HepG2 (cell line): ENCODE measurements at regions not wholly inside any gene's neighbourhood (a gene's known extent, or its start where the extent isn't known, plus 50 kb on each side); places are given as distances from the start of the nearest gene placed in this dataset.

ENCODE experiments used
- CENPX ChIP-seq: sonication (generic); formaldehyde crosslinking; IDR thresholded peaks from 2 replicates; pipeline ENCODE4 v1.9.0; 2021; ENCODE audit warnings: mild to moderate bottlenecking, missing genetic modification reagents, moderate library complexity
- HHEX ChIP-seq: IDR thresholded peaks from 2 replicates; pipeline ENCODE4 v1.6.1; 2016; ENCODE audit warnings: control low read depth
- ISL2 ChIP-seq: sonication (generic); formaldehyde crosslinking; IDR thresholded peaks from 2 replicates; pipeline ENCODE4 v1.5.0; 2020; ENCODE audit warnings: missing genetic modification reagents
- MIXL1 ChIP-seq: IDR thresholded peaks from 2 replicates; pipeline ENCODE4 v1.6.1; 2016
- PAF1 ChIP-seq: IDR thresholded peaks from 2 replicates; pipeline ENCODE4 v1.6.1; 2016; ENCODE audit warnings: missing genetic modification reagents, missing compliant biosample characterization
- SALL1 ChIP-seq: sonication (generic); formaldehyde crosslinking; IDR thresholded peaks from 2 replicates; pipeline ENCODE4 v1.8.0; 2022; ENCODE audit warnings: mild to moderate bottlenecking, missing genetic modification reagents
- SOX6 ChIP-seq, 2 experiments: fragments of 450-650 bp in 1 of 2; sonication (generic) in 1 of 2; formaldehyde crosslinking in 1 of 2; IDR thresholded peaks; 2 replicates each; pipeline versions ENCODE4 v1.4.0 to v1.6.1; 2017 to 2020; ENCODE audit warnings: antibody characterized with exemption in 1 of 2, mild to moderate bottlenecking in 1 of 2, missing genetic modification reagents in 1 of 2
- SRY ChIP-seq: sonication (generic); formaldehyde crosslinking; IDR thresholded peaks from 2 replicates; pipeline ENCODE4 v1.8.0; 2022; ENCODE audit warnings: mild to moderate bottlenecking, missing genetic modification reagents
- THYN1 ChIP-seq: sonication (generic); formaldehyde crosslinking; IDR thresholded peaks from 2 replicates; pipeline ENCODE4 v1.8.1; 2023; ENCODE audit warnings: low read depth, mild to moderate bottlenecking, moderate library complexity, missing genetic modification reagents, borderline replicate concordance
- TRIM24 ChIP-seq: sonication (generic); formaldehyde crosslinking; IDR thresholded peaks from 2 replicates; pipeline ENCODE4 v1.8.0; 2022; ENCODE audit warnings: mild to moderate bottlenecking, missing genetic modification reagents
- ZBTB42 ChIP-seq: sonication (generic); formaldehyde crosslinking; IDR thresholded peaks from 2 replicates; pipeline ENCODE4 v1.5.0; 2020; ENCODE audit warnings: mild to moderate bottlenecking, missing genetic modification reagents
- ZNF292 ChIP-seq: sonication (generic); formaldehyde crosslinking; IDR thresholded peaks from 2 replicates; pipeline ENCODE4 v1.8.1; 2022; ENCODE audit warnings: mild to moderate bottlenecking, low read depth, missing genetic modification reagents, borderline replicate concordance
- ZNF713 ChIP-seq: sonication (generic); formaldehyde crosslinking; IDR thresholded peaks from 2 replicates; pipeline ENCODE4 v1.4.0; 2020; ENCODE audit warnings: mild to moderate bottlenecking, missing genetic modification reagents
- TF ChIP-seq, protein P1 (sequence below): IDR thresholded peaks from 2 replicates; pipeline ENCODE4 v1.6.1; 2012; ENCODE audit warnings: low read length, improper control_type of control experiment
- TF ChIP-seq, protein P2 (sequence below): sonication (generic); formaldehyde crosslinking; IDR thresholded peaks from 2 replicates; pipeline ENCODE4 v1.4.0; 2020; ENCODE audit warnings: missing genetic modification reagents
- TF ChIP-seq, protein P3 (sequence below): IDR thresholded peaks from 2 replicates; pipeline ENCODE4 v1.6.1; 2016
- TF ChIP-seq, protein P4 (sequence below): sonication (generic); formaldehyde crosslinking; IDR thresholded peaks from 2 replicates; pipeline ENCODE4 v1.5.0; 2020; ENCODE audit warnings: missing genetic modification reagents, mild to moderate bottlenecking, borderline replicate concordance
- TF ChIP-seq, protein P5 (sequence below): sonication (generic); formaldehyde crosslinking; IDR thresholded peaks from 2 replicates; pipeline ENCODE4 v1.5.0; 2020; ENCODE audit warnings: missing genetic modification reagents
- TF ChIP-seq, protein P6 (sequence below): sonication (generic); formaldehyde crosslinking; IDR thresholded peaks from 2 replicates; pipeline ENCODE4 v1.8.1; 2022; ENCODE audit warnings: low read depth, mild to moderate bottlenecking, missing genetic modification reagents

DNA sequence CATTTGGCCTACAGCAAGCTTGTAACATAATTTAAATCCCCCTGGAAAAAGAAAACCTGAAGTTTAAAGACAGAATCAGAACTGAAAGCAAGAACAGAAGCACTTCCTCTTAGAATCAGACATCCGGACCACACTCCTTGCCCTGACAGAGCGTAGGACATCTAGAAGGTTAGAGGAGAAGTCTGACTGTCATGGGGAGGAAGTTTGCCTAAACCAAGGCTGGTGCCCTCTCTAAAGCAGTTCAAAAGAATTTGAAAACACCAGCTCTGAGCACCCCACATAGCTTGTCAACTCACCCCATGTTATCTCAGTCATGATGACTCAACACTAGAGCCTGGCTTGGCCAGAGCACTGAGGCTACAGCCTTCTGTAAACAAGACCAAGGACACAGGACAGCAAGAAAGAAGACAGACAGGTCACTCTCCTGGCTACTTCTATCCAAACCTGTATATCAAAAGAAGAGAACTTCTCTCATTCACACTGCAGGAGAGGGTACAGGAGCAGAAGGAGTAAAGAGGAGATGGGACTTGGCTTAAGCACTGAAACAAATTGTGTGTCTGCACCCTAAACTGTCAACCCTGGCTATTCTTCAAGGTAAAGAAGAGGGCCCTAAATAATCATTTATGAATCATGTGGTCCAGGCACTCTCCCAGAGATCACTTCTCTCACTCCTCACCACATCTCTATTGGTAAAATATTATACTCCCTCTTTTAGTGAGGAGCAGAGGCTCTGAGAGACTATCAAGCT is 198.6 kb downstream of the MEMO1 start (continued):
- TF ChIP-seq, protein P1, sequence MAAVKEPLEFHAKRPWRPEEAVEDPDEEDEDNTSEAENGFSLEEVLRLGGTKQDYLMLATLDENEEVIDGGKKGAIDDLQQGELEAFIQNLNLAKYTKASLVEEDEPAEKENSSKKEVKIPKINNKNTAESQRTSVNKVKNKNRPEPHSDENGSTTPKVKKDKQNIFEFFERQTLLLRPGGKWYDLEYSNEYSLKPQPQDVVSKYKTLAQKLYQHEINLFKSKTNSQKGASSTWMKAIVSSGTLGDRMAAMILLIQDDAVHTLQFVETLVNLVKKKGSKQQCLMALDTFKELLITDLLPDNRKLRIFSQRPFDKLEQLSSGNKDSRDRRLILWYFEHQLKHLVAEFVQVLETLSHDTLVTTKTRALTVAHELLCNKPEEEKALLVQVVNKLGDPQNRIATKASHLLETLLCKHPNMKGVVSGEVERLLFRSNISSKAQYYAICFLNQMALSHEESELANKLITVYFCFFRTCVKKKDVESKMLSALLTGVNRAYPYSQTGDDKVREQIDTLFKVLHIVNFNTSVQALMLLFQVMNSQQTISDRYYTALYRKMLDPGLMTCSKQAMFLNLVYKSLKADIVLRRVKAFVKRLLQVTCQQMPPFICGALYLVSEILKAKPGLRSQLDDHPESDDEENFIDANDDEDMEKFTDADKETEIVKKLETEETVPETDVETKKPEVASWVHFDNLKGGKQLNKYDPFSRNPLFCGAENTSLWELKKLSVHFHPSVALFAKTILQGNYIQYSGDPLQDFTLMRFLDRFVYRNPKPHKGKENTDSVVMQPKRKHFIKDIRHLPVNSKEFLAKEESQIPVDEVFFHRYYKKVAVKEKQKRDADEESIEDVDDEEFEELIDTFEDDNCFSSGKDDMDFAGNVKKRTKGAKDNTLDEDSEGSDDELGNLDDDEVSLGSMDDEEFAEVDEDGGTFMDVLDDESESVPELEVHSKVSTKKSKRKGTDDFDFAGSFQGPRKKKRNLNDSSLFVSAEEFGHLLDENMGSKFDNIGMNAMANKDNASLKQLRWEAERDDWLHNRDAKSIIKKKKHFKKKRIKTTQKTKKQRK: no peak
- TF ChIP-seq ZNF292 (CRISPR knock-in tag) (peak; percentile 84; the same call in 1 of the 2 replicates), CENPX (no peak), ZBTB42 (no peak), THYN1 (CRISPR knock-in tag) (no peak), SALL1 (CRISPR knock-in tag) (peak; percentile 80), PAF1 (CRISPR knock-in tag) (no peak), ISL2 (CRISPR knock-in tag) (no peak), ZNF713 (CRISPR knock-in tag) (no peak), HHEX (CRISPR knock-in tag) (no peak), SRY (CRISPR knock-in tag) (no peak), TRIM24 (CRISPR knock-in tag) (no peak), SOX6 (IDR thresholded peaks at IDR 0.05) (no peak), SOX6 (CRISPR knock-in tag; IDR thresholded peaks at IDR 0.05) (peak; percentile 71), MIXL1 (no peak)
- TF ChIP-seq, protein P2, sequence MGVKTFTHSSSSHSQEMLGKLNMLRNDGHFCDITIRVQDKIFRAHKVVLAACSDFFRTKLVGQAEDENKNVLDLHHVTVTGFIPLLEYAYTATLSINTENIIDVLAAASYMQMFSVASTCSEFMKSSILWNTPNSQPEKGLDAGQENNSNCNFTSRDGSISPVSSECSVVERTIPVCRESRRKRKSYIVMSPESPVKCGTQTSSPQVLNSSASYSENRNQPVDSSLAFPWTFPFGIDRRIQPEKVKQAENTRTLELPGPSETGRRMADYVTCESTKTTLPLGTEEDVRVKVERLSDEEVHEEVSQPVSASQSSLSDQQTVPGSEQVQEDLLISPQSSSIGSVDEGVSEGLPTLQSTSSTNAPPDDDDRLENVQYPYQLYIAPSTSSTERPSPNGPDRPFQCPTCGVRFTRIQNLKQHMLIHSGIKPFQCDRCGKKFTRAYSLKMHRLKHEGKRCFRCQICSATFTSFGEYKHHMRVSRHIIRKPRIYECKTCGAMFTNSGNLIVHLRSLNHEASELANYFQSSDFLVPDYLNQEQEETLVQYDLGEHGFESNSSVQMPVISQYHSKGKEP (CRISPR knock-in tag): no peak
- TF ChIP-seq, protein P3, sequence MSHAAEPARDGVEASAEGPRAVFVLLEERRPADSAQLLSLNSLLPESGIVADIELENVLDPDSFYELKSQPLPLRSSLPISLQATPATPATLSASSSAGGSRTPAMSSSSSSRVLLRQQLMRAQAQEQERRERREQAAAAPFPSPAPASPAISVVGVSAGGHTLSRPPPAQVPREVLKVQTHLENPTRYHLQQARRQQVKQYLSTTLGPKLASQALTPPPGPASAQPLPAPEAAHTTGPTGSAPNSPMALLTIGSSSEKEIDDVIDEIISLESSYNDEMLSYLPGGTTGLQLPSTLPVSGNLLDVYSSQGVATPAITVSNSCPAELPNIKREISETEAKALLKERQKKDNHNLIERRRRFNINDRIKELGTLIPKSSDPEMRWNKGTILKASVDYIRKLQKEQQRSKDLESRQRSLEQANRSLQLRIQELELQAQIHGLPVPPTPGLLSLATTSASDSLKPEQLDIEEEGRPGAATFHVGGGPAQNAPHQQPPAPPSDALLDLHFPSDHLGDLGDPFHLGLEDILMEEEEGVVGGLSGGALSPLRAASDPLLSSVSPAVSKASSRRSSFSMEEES (CRISPR knock-in tag): no peak
- TF ChIP-seq, protein P4, sequence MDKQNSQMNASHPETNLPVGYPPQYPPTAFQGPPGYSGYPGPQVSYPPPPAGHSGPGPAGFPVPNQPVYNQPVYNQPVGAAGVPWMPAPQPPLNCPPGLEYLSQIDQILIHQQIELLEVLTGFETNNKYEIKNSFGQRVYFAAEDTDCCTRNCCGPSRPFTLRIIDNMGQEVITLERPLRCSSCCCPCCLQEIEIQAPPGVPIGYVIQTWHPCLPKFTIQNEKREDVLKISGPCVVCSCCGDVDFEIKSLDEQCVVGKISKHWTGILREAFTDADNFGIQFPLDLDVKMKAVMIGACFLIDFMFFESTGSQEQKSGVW (CRISPR knock-in tag): no peak
- TF ChIP-seq, protein P5, sequence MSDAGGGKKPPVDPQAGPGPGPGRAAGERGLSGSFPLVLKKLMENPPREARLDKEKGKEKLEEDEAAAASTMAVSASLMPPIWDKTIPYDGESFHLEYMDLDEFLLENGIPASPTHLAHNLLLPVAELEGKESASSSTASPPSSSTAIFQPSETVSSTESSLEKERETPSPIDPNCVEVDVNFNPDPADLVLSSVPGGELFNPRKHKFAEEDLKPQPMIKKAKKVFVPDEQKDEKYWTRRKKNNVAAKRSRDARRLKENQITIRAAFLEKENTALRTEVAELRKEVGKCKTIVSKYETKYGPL (CRISPR knock-in tag): no peak
- TF ChIP-seq, protein P6, sequence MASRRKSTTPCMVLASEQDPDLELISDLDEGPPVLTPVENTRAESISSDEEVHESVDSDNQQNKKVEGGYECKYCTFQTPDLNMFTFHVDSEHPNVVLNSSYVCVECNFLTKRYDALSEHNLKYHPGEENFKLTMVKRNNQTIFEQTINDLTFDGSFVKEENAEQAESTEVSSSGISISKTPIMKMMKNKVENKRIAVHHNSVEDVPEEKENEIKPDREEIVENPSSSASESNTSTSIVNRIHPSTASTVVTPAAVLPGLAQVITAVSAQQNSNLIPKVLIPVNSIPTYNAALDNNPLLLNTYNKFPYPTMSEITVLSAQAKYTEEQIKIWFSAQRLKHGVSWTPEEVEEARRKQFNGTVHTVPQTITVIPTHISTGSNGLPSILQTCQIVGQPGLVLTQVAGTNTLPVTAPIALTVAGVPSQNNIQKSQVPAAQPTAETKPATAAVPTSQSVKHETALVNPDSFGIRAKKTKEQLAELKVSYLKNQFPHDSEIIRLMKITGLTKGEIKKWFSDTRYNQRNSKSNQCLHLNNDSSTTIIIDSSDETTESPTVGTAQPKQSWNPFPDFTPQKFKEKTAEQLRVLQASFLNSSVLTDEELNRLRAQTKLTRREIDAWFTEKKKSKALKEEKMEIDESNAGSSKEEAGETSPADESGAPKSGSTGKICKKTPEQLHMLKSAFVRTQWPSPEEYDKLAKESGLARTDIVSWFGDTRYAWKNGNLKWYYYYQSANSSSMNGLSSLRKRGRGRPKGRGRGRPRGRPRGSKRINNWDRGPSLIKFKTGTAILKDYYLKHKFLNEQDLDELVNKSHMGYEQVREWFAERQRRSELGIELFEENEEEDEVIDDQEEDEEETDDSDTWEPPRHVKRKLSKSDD: no peak
